ENCODE measurements at regions not wholly inside any gene's neighbourhood (a gene's known extent, or its start where the extent isn't known, plus 50 kb on each side); places are given as distances from the start of the nearest gene placed in this dataset.

DNA sequence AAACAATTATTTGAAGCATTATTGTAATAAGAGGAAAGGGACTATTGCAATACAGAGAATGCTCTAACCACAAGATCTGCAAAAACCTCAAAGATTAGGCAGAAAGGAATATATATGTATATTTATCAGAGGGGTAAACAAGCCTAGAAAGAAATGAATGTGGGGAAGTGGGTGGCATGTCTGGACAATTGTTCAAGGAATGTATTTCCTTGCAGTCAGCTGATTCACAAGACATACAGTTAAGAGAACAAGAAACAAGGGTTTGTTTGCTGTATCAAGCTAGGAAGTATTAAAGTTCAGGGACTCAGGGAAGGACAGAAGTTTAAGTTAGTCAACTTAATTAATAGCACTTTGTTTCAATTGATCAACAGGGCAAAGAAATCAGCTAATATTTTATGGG is 514.7 kb downstream of the CENPC start:
- Histone ChIP-seq H3K36me3 (no peaks in the 10 kb centered on the region), H3K27me3 (no peaks in the 10 kb centered on the region), H3K4me3 (no peak overlapping the region), H3K9me3 (no peaks in the 10 kb centered on the region), H3K4me1 (no peaks in the 10 kb centered on the region), H3K27ac (no peak overlapping the region)
- DNase-seq, result no peak
- intact Hi-C loops (cut with DNase I; ENCODE audit: low total_unique reads), result no loop called here
- no peak for TF ChIP-seq POLR2A (IDR thresholded peaks at IDR 0.05)
- TF ChIP-seq, protein P1, sequence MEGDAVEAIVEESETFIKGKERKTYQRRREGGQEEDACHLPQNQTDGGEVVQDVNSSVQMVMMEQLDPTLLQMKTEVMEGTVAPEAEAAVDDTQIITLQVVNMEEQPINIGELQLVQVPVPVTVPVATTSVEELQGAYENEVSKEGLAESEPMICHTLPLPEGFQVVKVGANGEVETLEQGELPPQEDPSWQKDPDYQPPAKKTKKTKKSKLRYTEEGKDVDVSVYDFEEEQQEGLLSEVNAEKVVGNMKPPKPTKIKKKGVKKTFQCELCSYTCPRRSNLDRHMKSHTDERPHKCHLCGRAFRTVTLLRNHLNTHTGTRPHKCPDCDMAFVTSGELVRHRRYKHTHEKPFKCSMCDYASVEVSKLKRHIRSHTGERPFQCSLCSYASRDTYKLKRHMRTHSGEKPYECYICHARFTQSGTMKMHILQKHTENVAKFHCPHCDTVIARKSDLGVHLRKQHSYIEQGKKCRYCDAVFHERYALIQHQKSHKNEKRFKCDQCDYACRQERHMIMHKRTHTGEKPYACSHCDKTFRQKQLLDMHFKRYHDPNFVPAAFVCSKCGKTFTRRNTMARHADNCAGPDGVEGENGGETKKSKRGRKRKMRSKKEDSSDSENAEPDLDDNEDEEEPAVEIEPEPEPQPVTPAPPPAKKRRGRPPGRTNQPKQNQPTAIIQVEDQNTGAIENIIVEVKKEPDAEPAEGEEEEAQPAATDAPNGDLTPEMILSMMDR (IDR thresholded peaks at IDR 0.05), result no peak

DNA sequence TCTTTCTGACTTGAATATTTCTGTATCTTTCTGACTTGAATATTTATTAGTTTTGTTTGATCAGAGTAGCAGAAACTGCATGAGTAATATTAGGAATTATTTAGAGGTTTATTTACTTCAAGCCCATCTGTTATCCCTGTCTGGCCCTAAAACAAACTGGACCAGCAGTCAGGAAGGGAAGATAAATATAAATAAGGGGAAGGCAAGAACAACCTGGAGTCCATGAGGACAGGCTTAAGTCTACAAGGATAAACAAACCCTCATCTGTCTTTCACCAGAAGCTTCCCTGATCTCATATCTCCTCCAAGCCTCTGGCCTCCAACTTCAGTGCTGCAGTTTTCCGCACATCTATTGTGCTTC is 524.9 kb downstream of the CENPC start:
- Histone ChIP-seq H3K27me3 (no peaks in the 10 kb centered on the region), H3K9me3 (no peaks in the 10 kb centered on the region), H3K4me3 (no peak overlapping the region), H3K4me1 (no peaks in the 10 kb centered on the region), H3K27ac (no peak overlapping the region), H3K36me3 (no peaks in the 10 kb centered on the region)
- no peak for TF ChIP-seq POLR2A (IDR thresholded peaks at IDR 0.05)
- TF ChIP-seq, protein P1 (IDR thresholded peaks at IDR 0.05), result no peak
- no peak for DNase-seq
- intact Hi-C loops (cut with DNase I; ENCODE audit: low total_unique reads), result no loop called here

DNA sequence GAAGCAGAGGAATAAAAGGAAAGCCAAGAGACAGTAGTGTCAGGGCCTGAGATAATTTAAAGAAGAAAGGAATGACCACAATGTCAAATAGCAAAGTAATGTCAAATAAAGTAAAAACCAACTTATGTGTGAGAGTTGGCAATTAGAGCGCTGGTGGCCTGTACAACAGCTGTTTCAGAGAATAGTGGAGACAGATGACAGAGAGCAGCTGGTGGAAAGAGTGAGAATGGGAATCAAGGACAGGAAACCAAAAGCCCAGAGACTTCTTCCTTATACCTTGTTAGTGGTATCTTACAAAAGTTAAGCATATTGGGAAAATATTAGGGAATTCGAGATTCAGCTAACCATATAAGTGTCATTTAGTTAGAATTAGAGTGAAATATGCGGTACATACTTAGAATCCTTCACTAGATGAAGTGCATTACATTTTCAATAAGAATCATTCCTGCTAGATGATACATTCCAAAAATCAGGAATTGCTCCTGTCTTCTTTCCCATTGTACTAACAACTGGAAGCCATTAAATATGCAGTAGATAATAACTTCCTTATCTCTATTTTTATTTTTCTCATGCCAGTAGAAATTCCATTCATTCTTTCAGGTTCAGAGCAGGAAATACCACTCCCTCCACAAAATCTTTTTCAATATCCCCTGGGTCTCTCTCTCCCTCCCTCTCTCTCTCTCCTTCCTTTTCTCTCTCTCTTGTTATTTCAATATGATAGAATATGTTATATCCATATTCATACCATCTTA is 525.4 kb downstream of the CENPC start:
- Histone ChIP-seq H3K9me3 (no peaks in the 10 kb centered on the region), H3K4me1 (no peaks in the 10 kb centered on the region), H3K27me3 (no peaks in the 10 kb centered on the region), H3K36me3 (no peaks in the 10 kb centered on the region), H3K27ac (no peak overlapping the region), H3K4me3 (no peak overlapping the region)
- intact Hi-C loops (cut with DNase I; ENCODE audit: low total_unique reads), result no loop called here
- no peak for DNase-seq
- TF ChIP-seq POLR2A (IDR thresholded peaks at IDR 0.05), result no peak
- TF ChIP-seq, protein P1 (IDR thresholded peaks at IDR 0.05), result no peak

- no peak overlapping the region for H3K4me3 ChIP-seq
- no peak for TF ChIP-seq POLR2A (IDR thresholded peaks at IDR 0.05)
- TF ChIP-seq, protein P1 (IDR thresholded peaks at IDR 0.05), result no peak
- no peaks in the 10 kb centered on the region for H3K36me3 ChIP-seq
- H3K27ac ChIP-seq, result no peak overlapping the region
- no peaks in the 10 kb centered on the region for H3K27me3 ChIP-seq
- H3K9me3 ChIP-seq, result no peaks in the 10 kb centered on the region
- intact Hi-C loops (cut with DNase I; ENCODE audit: low total_unique reads), result no loop called here
- no peaks in the 10 kb centered on the region for H3K4me1 ChIP-seq
- no peak for DNase-seq
Observed at GRCh38 chr4:67014592-67014991, 530.7 kb downstream of the CENPC start.

DNA sequence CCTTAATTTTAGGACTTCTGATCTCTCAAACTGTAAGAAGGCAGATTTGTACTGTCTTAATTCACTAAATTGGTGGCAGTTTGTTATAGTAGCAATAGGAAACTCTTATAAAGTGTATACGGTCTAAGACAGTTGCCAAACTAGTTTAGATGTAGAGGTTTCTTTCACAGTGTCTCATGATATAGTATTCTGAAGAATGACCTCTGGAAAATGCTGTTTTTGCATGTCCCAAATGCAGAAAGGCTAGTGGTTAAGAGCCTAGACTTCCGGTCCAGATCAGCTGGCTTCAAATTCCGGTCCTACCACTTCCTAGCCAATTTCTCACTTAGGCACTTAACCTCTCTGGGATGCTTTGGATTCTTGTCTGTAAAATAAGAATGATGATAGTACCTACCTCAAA is 538.5 kb downstream of the CENPC start:
- intact Hi-C loops (cut with DNase I; ENCODE audit: low total_unique reads), result no loop called here
- no peak overlapping the region for H3K27ac ChIP-seq
- H3K4me1 ChIP-seq, result no peaks in the 10 kb centered on the region
- no peaks in the 10 kb centered on the region for H3K27me3 ChIP-seq
- no peaks in the 10 kb centered on the region for H3K36me3 ChIP-seq
- DNase-seq, result no peak
- TF ChIP-seq, protein P1 (IDR thresholded peaks at IDR 0.05), result no peak
- TF ChIP-seq POLR2A (IDR thresholded peaks at IDR 0.05), result no peak
- no peaks in the 10 kb centered on the region for H3K9me3 ChIP-seq
- no peak overlapping the region for H3K4me3 ChIP-seq

Measured in uterus (tissue), 3 donors.